PC-9 (cell line): ENCODE measurements at regions not wholly inside any gene's neighbourhood (a gene's known extent, or its start where the extent isn't known, plus 50 kb on each side); places are given as distances from the start of the nearest gene placed in this dataset.
"Not testable (repeated sequence)": the region's sequence is repeated elsewhere in the genome, so short reads cannot be mapped to it uniquely, and the experiment has no call there.

Experiments
- CTCF ChIP-seq: fragments of 200-600 bp; sonication (generic); conservative IDR thresholded peaks from 2 replicates; pipeline ENCODE4 v1.6.1; 2017; ENCODE audit warnings: mixed run types, antibody characterized with exemption, mild to moderate bottlenecking, moderate library complexity
- EZH2 ChIP-seq: fragments of 200-600 bp; sonication (generic); IDR thresholded peaks from 2 replicates; pipeline ENCODE4 v1.8.0; 2017; ENCODE audit warnings: antibody characterized with exemption, low read depth

- not testable (repeated sequence) for TF ChIP-seq EZH2, CTCF
These were observed 331.6 kb downstream of the TYW1 start for GRCh38 chr7:67328257-67328656.
